ENCODE measurements at regions not wholly inside any gene's neighbourhood (a gene's known extent, or its start where the extent isn't known, plus 50 kb on each side); places are given as distances from the start of the nearest gene placed in this dataset.

DNA sequence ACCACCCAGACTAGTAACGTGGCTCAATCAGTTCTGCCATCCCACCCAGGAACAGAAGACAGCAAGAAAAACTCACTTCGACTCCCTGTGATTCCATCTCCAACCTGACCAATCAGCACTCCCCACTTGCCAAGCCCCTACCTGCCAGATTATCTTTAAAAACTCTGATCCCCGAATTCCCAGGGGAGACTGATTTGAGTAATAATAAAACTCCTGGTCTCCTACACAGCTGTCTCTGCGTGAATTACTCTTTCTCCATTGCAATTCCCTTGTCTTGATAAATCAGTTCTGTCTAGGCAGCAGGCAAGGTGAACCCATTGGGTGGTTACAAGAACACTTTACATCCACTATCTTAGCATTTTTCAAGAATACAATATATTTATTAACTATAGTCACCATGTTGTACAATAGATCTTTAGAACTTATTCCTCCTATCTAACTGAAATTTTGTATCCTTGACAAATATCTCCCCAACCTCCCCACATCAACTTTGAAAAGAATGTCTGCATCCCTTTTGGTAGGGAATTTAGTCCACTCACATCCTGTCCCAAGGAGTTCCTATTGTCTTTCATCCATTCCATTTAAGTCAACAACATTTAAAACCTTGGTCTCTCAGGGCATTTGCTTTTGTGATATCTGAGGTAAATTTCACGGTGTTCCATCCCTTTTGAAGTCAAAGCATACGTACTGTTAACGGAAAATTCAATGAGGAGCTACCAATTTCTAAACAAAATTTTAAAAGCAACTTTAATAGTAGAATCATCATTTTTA is 163.7 kb downstream of the MACC1 start:
- Histone ChIP-seq H3K4me3 (no peak overlapping the region), H3K9me3 (no peaks in the 10 kb centered on the region), H3K36me3 (no peaks in the 10 kb centered on the region), H3K4me1 (no peaks in the 10 kb centered on the region), H3K27ac (no peak overlapping the region), H3K27me3 (no peaks in the 10 kb centered on the region)
- WGBS, 2 donors (ENCODE audit: low coverage in 1 of 2) = 73 to 78% methylated on average over 5 to 7 of the region's 7 CpGs
- no peak for ATAC-seq
- TF ChIP-seq, protein P1, sequence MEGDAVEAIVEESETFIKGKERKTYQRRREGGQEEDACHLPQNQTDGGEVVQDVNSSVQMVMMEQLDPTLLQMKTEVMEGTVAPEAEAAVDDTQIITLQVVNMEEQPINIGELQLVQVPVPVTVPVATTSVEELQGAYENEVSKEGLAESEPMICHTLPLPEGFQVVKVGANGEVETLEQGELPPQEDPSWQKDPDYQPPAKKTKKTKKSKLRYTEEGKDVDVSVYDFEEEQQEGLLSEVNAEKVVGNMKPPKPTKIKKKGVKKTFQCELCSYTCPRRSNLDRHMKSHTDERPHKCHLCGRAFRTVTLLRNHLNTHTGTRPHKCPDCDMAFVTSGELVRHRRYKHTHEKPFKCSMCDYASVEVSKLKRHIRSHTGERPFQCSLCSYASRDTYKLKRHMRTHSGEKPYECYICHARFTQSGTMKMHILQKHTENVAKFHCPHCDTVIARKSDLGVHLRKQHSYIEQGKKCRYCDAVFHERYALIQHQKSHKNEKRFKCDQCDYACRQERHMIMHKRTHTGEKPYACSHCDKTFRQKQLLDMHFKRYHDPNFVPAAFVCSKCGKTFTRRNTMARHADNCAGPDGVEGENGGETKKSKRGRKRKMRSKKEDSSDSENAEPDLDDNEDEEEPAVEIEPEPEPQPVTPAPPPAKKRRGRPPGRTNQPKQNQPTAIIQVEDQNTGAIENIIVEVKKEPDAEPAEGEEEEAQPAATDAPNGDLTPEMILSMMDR (IDR thresholded peaks at IDR 0.05) = no peak
- TF ChIP-seq POLR2A (IDR thresholded peaks at IDR 0.05) = no peak
- no peak for TF ChIP-seq EP300 (IDR thresholded peaks at IDR 0.05)
- TF ChIP-seq POLR2AphosphoS5 (IDR thresholded peaks at IDR 0.05) = no peak

DNA sequence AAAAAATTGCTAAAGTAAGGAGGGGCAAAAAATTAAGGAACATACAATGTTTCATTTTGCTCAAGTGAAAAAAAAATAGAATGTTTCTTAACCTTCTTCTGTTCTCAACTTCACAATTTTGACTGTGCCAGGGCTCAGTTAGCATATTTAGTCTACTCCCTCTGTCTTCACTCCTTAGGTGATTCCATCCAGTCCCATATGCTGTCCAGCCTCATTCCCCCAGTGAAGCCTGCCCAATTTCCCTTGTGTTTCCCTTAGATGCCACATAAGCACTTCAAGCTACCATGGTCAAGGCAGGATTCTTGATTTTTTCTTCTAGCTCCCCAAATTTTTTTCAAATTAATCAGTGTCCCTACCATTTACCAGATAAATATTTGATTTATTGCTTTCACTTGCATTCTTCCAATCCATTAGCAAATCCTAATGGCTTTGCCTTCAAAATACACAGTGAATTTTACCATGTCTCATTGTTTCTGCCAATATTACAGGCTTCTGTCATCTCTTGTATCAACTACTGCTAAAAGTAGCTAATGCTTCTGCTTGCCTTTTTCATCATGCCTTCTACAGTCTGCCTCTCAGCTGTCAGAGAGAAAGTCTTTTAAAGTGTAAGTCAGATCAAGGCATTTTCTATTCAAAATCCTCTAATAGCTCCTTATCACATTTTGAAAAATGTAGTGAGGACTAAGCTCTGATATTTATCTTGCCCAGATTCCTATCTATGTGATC is 166.8 kb downstream of the MACC1 start:
- H3K27me3 ChIP-seq = no peaks in the 10 kb centered on the region
- no peak overlapping the region for H3K27ac ChIP-seq
- H3K36me3 ChIP-seq = no peaks in the 10 kb centered on the region
- TF ChIP-seq POLR2AphosphoS5 (IDR thresholded peaks at IDR 0.05) (no peak), POLR2A (IDR thresholded peaks at IDR 0.05) (no peak), EP300 (IDR thresholded peaks at IDR 0.05) (no peak)
- TF ChIP-seq, protein P1 (IDR thresholded peaks at IDR 0.05) = no peak
- no peaks in the 10 kb centered on the region for H3K4me1 ChIP-seq
- no peak for ATAC-seq
- no peak overlapping the region for H3K4me3 ChIP-seq
- no peaks in the 10 kb centered on the region for H3K9me3 ChIP-seq

DNA sequence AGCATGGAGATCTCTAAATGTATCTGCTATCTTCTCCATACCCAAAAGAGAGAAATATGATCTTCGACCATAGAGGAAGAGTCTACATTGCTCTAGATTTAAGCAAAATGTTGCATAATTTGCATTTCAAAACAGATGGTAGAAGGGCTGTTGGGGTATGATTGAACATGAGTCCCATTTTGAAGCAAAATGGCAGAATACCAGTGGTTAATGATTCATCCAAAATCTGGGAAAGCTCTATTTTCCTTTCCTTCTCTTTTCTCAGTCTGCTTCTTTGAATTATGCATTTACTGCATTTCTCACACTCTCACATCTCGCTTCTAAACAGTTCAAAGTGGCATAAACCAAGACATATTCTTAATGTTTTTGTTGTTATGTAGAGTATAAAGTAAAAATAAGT is 178.5 kb downstream of the MACC1 start:
- Histone ChIP-seq H3K9me3 (no peaks in the 10 kb centered on the region), H3K27me3 (no peaks in the 10 kb centered on the region), H3K27ac (no peak overlapping the region), H3K36me3 (no peaks in the 10 kb centered on the region), H3K4me1 (no peaks in the 10 kb centered on the region), H3K4me3 (no peak overlapping the region)
- WGBS, 2 donors (ENCODE audit: low coverage in 1 of 2) = 100% methylated on average over 1 to 2 of the region's 2 CpGs
- TF ChIP-seq EP300 (IDR thresholded peaks at IDR 0.05) (no peak), POLR2A (IDR thresholded peaks at IDR 0.05) (no peak), POLR2AphosphoS5 (IDR thresholded peaks at IDR 0.05) (no peak)
- TF ChIP-seq, protein P1 (IDR thresholded peaks at IDR 0.05) = no peak
- no peak for ATAC-seq

DNA sequence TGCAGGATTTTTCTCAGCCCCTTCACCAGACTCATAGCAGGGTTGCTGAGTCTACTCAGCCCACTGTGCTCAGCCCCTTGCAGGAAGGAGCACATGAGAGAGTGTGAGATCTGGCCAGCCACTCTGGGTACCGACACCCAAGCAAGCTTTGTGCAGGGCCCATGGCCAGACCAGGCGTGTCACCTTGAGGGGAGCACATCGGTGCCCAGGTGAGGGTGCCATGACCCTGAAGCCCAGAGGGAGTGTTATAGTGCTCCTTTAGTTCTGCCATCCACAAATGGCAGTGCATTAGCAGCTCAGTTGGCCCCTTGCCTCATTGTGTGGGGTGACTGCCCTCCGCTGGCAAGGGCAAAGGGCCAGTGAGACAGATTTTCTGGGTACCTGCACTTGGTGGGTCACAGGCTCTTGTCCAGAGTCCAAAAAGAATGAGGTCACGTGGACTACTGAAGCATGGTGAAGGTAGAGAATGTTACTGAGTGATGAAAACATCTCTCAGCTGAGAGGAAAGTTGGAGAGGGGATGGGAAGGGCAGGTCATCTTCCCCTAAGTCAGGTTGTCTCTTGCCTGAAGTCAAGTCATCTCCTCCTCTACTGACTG is 181.8 kb downstream of the MACC1 start:
- H3K9me3 ChIP-seq = no peaks in the 10 kb centered on the region
- H3K36me3 ChIP-seq = no peaks in the 10 kb centered on the region
- 75 to 83% methylated on average over 1 of the region's 5 CpGs for WGBS, 2 donors (ENCODE audit: low coverage in 1 of 2)
- ATAC-seq = no peak
- H3K4me3 ChIP-seq = no peak overlapping the region
- TF ChIP-seq POLR2A (IDR thresholded peaks at IDR 0.05) (no peak), POLR2AphosphoS5 (IDR thresholded peaks at IDR 0.05) (no peak), EP300 (IDR thresholded peaks at IDR 0.05) (no peak)
- TF ChIP-seq, protein P1 (IDR thresholded peaks at IDR 0.05) = no peak
- H3K4me1 ChIP-seq = no peaks in the 10 kb centered on the region
- no peak overlapping the region for H3K27ac ChIP-seq
- no peaks in the 10 kb centered on the region for H3K27me3 ChIP-seq

Data from gastroesophageal sphincter (tissue), 4 donors.